HUES48 (cell line): ENCODE measurements at regions not wholly inside any gene's neighbourhood (a gene's known extent, or its start where the extent isn't known, plus 50 kb on each side); places are given as distances from the start of the nearest gene placed in this dataset.

Source experiments
- H3K27ac ChIP-seq: one replicate; pipeline ENCODE4 v1.7.0; 2013; ENCODE audit warnings: low read depth, low read length, inconsistent platforms
- H3K27me3 ChIP-seq: 2 replicates; pipeline ENCODE4 v1.6.1; 2013; ENCODE audit warnings: mild to moderate bottlenecking, low read length; ENCODE audit not compliant: control insufficient read depth, insufficient read depth
- H3K36me3 ChIP-seq: 2 replicates; pipeline ENCODE4 v1.6.1; 2013; ENCODE audit warnings: low read length; ENCODE audit not compliant: control insufficient read depth, insufficient read depth
- H3K4me1 ChIP-seq: 2 replicates; pipeline ENCODE4 v1.6.1; 2013; ENCODE audit warnings: mild to moderate bottlenecking, low read length; ENCODE audit not compliant: control insufficient read depth, insufficient read depth
- H3K4me3 ChIP-seq: 2 replicates; pipeline ENCODE4 v1.5.1; 2013; ENCODE audit warnings: mild to moderate bottlenecking, low read depth, low read length
- H3K9ac ChIP-seq: 2 replicates; pipeline ENCODE4 v1.6.1; 2013; ENCODE audit warnings: mild to moderate bottlenecking, low read depth, low read length, moderate library complexity
- H3K9me3 ChIP-seq: 2 replicates; pipeline ENCODE4 v1.6.1; 2013; ENCODE audit warnings: low read length; ENCODE audit not compliant: control insufficient read depth, insufficient read depth

DNA sequence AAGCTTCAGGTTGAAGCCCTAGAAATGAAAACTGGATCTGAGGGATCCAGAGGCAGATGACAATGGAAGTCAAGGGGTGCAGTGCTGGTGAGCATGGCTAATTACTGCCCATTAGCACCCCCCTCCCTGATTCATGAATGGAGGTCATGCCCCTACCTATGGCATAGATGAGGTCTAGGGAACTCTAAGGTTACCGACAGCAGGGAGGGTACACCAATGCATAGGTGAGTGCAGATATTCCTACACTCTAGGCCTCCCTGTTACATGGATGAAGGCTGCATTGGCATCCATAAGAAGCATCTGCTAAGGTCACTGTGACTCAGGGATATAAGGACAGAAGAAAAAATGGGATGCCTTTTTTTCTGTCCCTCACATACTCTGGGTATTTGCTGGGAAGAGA, 147.3 kb downstream of the CCDC59 start:
- Histone ChIP-seq H3K27ac (no peak overlapping the region), H3K36me3 (no peaks in the 10 kb centered on the region), H3K9ac (no peak overlapping the region), H3K4me1 (no peaks in the 10 kb centered on the region), H3K9me3 (peaks cover 29% of the 10 kb centered on the region), H3K27me3 (no peaks in the 10 kb centered on the region), H3K4me3 (no peak overlapping the region)

DNA sequence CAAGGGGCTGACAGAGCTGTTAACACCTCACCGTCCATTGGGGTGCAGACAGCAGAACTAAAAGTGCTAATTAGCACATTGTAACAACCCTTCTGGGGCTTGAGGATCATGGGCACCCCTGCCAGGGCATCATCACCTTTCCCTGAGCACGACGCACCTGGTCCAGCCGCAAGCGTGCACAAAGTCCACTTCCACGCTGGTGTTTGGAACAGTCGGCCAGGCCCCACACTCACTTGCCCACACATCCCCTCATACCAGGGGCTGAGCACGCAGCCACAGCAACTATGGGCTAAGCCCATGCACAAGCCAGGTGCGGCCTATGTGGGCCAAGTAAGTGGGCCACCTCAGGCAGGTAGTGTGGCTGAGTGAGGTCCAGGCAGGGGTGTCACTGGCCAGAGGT, 148.7 kb downstream of the CCDC59 start:
- H3K9me3 ChIP-seq, result peaks cover 23% of the 10 kb centered on the region
- H3K4me3 ChIP-seq, result no peak overlapping the region
- H3K36me3 ChIP-seq, result no peaks in the 10 kb centered on the region
- H3K27me3 ChIP-seq, result no peaks in the 10 kb centered on the region
- H3K27ac ChIP-seq, result no peak overlapping the region
- H3K4me1 ChIP-seq, result no peaks in the 10 kb centered on the region
- no peak overlapping the region for H3K9ac ChIP-seq

DNA sequence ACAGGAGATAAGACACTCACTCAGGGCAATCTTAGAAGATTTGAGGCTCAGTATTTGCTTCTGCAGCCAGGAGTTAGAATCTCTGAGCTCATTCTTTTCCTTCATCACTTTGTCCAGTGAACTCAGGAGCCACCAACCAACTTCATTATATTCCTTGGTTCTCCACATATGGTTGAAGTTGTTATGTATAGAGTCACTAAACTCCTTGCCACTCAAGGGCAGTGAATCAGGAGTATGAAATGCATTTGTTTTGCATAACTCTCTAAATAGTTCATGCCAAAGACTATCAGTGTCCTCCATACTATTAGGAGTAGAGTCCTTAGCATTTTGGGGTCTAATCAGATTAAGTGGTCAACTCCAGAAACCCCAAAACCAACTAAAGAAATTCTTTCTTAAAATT, 150.6 kb downstream of the CCDC59 start:
- Histone ChIP-seq H3K27ac (no peak overlapping the region), H3K9ac (no peak overlapping the region)

DNA sequence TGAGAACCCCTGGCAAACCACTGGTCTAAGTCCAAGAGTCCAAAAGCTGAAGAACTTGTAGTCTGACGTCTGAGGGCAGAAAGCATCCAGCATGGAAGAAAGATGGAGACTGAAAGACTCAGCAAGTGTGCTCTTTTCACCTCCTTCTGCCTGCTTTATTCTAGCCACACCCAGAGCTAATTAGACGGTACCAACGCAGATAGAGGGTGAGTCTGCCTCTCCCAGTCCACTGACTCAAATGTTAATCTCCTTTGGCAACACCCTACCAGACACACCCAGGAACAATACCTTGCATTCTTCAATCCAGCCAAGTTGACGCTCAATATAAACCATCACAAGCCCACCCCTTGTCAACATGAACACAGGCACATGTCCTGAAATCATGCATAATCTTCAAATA, 155.1 kb downstream of the CCDC59 start:
- Histone ChIP-seq H3K36me3 (no peaks in the 10 kb centered on the region), H3K4me3 (no peak overlapping the region), H3K9ac (no peak overlapping the region), H3K4me1 (no peaks in the 10 kb centered on the region), H3K27me3 (no peaks in the 10 kb centered on the region), H3K27ac (no peak overlapping the region), H3K9me3 (peaks cover 6% of the 10 kb centered on the region)

More for the DNA sequence above, 150.6 kb downstream of the CCDC59 start:
- H3K9me3 ChIP-seq, result peaks cover 23% of the 10 kb centered on the region
- no peaks in the 10 kb centered on the region for H3K36me3 ChIP-seq
- H3K4me1 ChIP-seq, result no peaks in the 10 kb centered on the region
- H3K27me3 ChIP-seq, result no peaks in the 10 kb centered on the region
- H3K4me3 ChIP-seq, result no peak overlapping the region

DNA sequence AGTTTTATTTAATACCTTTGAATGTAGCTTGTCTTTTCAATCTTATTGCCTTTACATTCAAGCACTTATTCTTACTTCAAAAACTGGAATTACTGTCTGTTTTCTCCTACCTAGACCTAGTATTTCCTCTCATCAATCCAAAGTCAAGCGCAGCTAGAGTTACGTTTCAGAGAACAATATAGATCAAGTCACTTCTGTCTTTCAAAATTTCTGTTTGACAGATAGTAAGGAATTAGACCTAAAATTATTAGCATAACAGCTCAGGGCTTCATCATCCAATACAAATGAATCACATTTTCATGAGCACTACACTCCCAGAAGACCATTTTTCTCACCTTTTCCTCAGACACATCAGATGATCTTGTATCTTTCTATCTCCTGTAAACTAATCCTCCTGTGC, 170.6 kb downstream of the CCDC59 start:
- Histone ChIP-seq H3K36me3 (no peaks in the 10 kb centered on the region), H3K4me1 (no peaks in the 10 kb centered on the region), H3K9me3 (no peaks in the 10 kb centered on the region), H3K27me3 (no peaks in the 10 kb centered on the region), H3K4me3 (no peak overlapping the region), H3K27ac (no peak overlapping the region), H3K9ac (no peak overlapping the region)

DNA sequence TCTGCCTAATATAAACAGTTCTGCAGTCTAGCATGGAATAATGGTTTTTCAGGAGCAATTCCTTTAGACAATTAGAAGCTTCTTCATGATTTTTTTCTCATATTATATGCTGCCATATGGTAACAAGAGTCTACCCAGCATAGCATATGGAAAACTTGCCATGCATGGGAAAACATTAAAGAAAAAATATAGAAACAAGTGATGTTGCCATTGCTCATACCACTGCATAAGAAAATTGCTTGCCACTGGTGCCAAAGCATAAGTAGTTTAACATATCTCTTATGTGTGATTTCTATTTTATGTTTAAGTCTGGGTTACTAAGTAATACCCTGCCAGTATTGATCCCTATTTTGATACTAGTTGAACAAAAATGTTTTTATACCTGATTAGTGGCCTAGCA, 171.2 kb downstream of the CCDC59 start:
- no peaks in the 10 kb centered on the region for H3K9me3 ChIP-seq
- H3K9ac ChIP-seq, result no peak overlapping the region
- H3K4me3 ChIP-seq, result no peak overlapping the region
- no peaks in the 10 kb centered on the region for H3K36me3 ChIP-seq
- no peak overlapping the region for H3K27ac ChIP-seq
- no peaks in the 10 kb centered on the region for H3K4me1 ChIP-seq
- H3K27me3 ChIP-seq, result no peaks in the 10 kb centered on the region

DNA sequence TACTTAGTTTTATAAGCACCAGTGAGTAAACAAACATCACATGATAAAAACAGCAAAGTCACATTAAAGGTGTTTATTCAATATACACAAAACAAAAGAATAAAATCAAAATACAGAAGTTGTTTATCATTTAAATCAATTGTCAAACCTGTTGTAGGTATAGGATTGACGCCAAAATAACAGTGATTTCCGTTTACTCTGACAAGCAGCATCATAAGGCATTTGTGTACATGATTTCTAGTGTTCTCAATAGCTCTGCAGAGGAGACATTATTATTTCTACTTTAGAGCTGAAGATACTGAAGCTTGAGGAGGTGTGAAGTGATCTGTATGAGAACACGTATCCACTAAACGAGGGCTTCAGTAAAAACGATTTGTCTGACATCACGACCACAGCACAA, 171.9 kb downstream of the CCDC59 start:
- H3K27me3 ChIP-seq, result no peaks in the 10 kb centered on the region
- H3K9ac ChIP-seq, result no peak overlapping the region
- H3K4me1 ChIP-seq, result no peaks in the 10 kb centered on the region
- no peaks in the 10 kb centered on the region for H3K36me3 ChIP-seq
- H3K9me3 ChIP-seq, result no peaks in the 10 kb centered on the region
- H3K27ac ChIP-seq, result no peak overlapping the region
- no peak overlapping the region for H3K4me3 ChIP-seq

DNA sequence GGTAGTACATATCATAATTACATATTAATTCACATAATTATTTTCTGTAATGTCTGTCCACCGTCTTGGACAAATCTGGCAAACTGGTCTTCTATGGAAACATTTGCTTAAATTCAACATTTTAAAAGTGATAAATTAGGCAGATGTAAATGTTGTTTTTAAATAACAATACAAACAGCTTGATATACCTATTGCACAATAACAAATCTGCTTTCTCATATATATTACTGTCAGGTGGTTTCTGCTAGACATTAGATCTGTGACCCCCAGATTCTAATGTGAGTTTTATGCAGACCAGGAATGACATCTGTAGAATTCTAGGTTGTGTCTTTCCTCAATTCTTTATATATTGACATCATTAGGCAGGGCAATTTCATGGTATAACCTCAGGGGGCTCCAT, 173.3 kb downstream of the CCDC59 start:
- Histone ChIP-seq H3K4me3 (no peak overlapping the region), H3K9ac (no peak overlapping the region), H3K27me3 (no peaks in the 10 kb centered on the region), H3K4me1 (no peaks in the 10 kb centered on the region), H3K27ac (no peak overlapping the region), H3K36me3 (no peaks in the 10 kb centered on the region), H3K9me3 (no peaks in the 10 kb centered on the region)

DNA sequence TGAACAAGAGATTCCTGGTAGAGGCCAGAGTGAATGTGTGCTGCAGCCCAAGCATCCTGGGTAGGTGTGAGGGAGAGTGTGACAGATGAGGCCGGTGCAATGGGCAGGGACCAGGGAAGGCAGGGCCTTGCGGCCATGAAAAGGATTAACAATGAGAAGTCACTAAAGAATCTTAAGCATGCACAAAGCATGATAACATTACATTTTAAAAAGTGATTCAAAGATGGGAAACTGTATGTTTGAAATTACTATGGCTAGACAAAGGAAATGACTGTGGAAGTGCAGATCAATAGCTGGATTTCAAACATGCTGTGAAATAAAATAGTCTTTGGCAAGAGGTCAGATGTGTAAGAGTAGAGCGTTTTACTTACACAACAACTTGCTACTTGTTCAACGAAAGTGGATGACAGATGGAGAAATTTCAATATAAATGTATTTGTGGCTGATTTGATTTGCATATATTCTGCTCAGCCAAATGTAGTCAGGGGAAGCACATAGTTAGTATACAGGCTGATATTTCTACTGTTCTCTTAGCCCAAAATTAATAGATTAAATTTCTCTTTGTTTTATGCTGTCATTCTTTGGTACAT, 175.5 kb downstream of the CCDC59 start:
- Histone ChIP-seq H3K27me3 (no peaks in the 10 kb centered on the region), H3K9me3 (no peaks in the 10 kb centered on the region)

DNA sequence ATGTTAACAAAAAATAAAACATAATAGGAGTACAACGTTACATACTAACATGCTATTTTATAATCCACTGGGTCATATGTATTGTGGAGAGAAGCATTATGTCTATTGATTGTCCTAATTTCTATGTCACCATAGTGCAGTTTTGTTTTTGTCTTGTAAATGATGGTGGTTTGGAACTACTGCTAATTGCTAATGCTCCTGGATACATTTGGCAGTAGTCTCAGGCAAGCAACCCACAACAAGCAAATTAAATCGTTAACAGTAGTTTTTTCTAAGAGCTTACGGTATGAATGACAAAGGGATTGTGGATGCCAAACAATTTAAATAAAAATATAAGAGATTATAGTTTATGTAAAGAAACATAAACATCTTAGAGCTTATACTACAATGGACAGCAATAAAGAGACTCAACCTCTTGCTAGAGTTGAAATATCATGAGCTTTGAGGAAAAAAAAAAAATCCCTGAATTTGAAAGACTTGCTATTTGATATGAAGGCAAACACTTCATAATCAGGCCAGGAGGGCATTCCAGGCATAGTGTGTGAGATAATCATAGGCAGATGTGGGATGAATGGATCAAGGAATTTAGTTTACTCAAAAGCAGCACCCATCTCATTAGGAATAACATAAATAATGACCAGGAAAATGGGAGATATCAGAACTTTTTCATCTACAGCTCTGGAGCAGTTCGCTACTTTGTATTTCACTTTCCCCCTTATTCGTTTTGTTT, 181.3 kb downstream of the CCDC59 start:
- no peak overlapping the region for H3K4me3 ChIP-seq
- no peaks in the 10 kb centered on the region for H3K9me3 ChIP-seq
- H3K36me3 ChIP-seq, result no peaks in the 10 kb centered on the region
- H3K4me1 ChIP-seq, result peaks cover 17% of the 10 kb centered on the region
- no peak overlapping the region for H3K27ac ChIP-seq
- no peak overlapping the region for H3K9ac ChIP-seq
- no peaks in the 10 kb centered on the region for H3K27me3 ChIP-seq

More for the DNA sequence above, 175.5 kb downstream of the CCDC59 start:
- H3K36me3 ChIP-seq, result no peaks in the 10 kb centered on the region
- no peak overlapping the region for H3K9ac ChIP-seq
- H3K4me3 ChIP-seq, result no peak overlapping the region
- H3K4me1 ChIP-seq, result no peaks in the 10 kb centered on the region
- no peak overlapping the region for H3K27ac ChIP-seq

DNA sequence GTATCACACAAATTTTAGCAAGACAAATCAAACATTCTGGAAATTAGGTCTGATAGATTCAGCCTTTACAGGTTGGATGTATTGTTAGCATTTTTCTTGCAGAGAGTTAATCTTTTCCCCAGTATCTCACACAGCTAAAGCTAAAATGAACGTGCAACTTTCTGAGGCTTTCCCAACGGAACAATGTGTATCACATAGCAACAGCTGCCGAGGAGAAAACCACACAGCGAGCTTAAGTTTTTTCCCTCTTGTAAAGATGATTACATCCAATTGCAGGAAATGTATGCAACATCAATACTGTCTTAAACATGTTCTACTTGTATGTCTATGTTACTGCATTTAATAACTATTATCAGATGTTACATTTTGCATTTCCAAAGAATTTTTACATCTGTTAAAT, 182.2 kb downstream of the CCDC59 start:
- Histone ChIP-seq H3K4me3 (no peak overlapping the region), H3K4me1 (peaks cover 17% of the 10 kb centered on the region), H3K9ac (no peak overlapping the region), H3K36me3 (no peaks in the 10 kb centered on the region), H3K9me3 (no peaks in the 10 kb centered on the region), H3K27ac (peak overlapping the region; percentile 11), H3K27me3 (no peaks in the 10 kb centered on the region)
